Astrocyte of the spinal cord (primary cell): ENCODE measurements at regions not wholly inside any gene's neighbourhood (a gene's known extent, or its start where the extent isn't known, plus 50 kb on each side); places are given as distances from the start of the nearest gene placed in this dataset.

Experiments used
- DNase-seq: peaks from one replicate; pipeline ENCODE4 v3.0.0; 2011; ENCODE audit warnings: low read depth, low spot score
- H3K4me3 ChIP-seq: 2 replicates; pipeline ENCODE4 v1.5.1; 2011; ENCODE audit warnings: low read depth, mild to moderate bottlenecking, low read length, moderate library complexity
- CTCF ChIP-seq: IDR thresholded peaks from 2 replicates; pipeline ENCODE4 v1.5.1; 2012; ENCODE audit warnings: low read depth, mild to moderate bottlenecking, low read length, inconsistent platforms
- in situ Hi-C: cut with HindIII; loops from 2 replicates; pipeline ENCODE4 v1.10.0; 2017; ENCODE audit warnings: low sequenced_read_pairs

DNA sequence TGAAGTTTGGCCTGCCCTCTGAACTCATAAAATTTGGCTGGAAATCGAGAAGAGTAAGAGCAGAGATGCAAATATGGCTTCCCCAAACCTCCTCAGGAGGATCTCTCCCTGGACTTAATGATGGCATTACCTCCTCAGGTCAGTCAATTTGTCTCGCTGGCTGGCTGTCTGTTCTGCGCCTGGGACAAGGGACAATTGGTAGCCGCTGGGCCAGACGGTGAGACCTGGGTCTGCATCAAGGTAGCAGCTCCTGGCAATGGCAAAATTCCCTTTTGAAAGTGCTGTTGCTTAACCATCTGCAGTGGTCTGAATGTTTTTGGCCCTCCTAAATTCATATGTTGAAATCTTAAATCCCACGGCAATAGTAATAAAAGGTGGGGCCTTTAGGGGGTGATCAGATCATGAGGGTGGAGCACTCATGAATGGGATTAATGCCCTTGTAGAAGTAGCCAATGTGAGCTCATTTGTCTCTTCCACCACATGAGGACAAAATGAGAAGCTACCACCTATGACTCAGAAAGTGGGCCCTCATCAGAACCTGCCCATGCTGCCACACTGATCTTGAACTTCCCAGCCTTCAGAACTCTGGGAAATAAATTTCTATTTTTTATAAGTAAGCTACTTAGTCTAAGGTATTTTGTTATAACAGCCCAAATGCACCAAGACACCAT, 439.3 kb upstream of the KLF4 start:
- no peak overlapping the region for H3K4me3 ChIP-seq
- no peak for TF ChIP-seq CTCF
- in situ Hi-C loops: no loop called here
- DNase-seq: no peak

- in situ Hi-C loops: no loop called here
- no peak for TF ChIP-seq CTCF
- H3K4me3 ChIP-seq: no peak overlapping the region
- DNase-seq: no peak
Observed at GRCh38 chr9:107927276-107927675, 437.7 kb upstream of the KLF4 start.

DNA sequence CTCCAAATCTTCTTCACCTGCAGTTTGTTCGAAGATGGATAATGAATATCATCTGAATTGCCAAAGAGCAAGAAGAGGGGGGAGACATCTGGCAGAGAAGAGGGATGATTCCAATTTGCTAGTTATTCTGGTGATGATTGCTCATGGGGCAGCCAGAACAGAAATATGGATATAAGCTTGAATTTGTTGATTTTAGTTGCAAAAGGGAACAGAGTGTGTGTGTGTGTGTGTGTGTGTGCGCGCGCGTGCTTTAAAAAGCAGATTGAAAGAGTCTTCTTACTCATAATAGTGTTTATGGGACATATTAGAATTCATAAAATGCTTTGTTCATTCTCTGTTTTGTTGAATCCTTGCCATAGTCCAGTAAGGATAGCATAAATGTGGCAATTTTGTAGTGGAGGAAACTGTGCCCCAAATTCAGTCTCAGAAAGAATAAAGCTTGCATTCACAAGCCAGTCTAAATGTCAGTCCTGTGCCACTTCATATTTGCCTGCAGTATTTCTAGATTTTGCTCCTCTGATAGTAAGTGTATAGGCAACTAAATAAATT, 436.3 kb upstream of the KLF4 start:
- DNase-seq: no peak
- no peak for TF ChIP-seq CTCF
- in situ Hi-C loops: no loop called here
- H3K4me3 ChIP-seq: no peak overlapping the region

- no peak for DNase-seq
- H3K4me3 ChIP-seq: no peak overlapping the region
- TF ChIP-seq CTCF: no peak
- in situ Hi-C loops: no loop called here
Observed at GRCh38 chr9:107922260-107922659, 432.7 kb upstream of the KLF4 start.

DNA sequence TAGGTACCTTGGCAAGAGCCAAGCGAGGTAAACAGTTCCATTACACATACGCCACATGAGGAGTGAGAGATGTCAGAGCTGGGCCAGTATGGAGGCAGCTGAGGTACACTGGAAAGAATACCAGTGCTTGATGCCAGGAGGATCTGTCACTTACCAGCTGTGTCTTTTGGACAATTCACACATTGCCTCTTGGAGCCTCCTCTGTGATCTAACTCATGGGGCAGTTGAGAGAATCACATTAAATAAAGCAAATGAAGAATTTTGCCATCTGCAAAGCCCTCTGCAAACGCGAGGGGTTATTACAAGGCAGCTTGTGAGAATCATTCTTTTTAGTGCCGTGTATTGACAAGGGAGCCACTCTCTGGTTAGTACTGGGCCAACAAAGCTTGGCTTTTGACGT, 429.7 kb upstream of the KLF4 start:
- DNase-seq: no peak
- H3K4me3 ChIP-seq: no peak overlapping the region
- TF ChIP-seq CTCF: no peak
- in situ Hi-C loops: no loop called here

GRCh38 chr9:107918749-107919148, 429.2 kb upstream of the KLF4 start:
- DNase-seq: no peak
- in situ Hi-C loops: no loop called here
- TF ChIP-seq CTCF: no peak
- no peak overlapping the region for H3K4me3 ChIP-seq
